ENCODE measurements at regions not wholly inside any gene's neighbourhood (a gene's known extent, or its start where the extent isn't known, plus 50 kb on each side); places are given as distances from the start of the nearest gene placed in this dataset.

DNA sequence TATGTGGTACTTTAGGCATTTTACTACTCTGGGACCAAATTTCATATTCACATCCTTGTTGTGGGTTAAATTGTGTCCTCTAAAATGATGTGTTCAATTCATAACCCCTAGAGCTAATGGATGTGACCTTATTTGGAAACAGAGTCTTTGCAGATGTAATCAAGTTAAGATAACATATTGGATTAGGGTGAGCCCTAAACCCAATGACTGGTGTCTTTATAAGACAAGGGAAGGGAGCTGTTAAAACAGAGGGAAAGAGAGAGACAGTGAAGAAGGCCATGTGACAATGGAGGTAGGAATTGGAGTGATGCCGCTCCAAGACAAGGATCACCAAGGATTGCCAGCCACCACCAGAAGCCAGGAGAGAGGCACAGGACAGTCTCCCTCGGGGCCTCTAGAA is 220.0 kb downstream of the ADGRG6 start:
- Histone ChIP-seq H3K36me3 (no peaks in the 10 kb centered on the region), H3K27me3 (no peaks in the 10 kb centered on the region), H3K4me1 (ENCODE audit: control insufficient read depth in 1 of 2, insufficient read depth in 1 of 2, low read depth in 1 of 2, low read length in 1 of 2) (no peaks in the 10 kb centered on the region), H3K9me3 (no peaks in the 10 kb centered on the region), H3K4me3 (ENCODE audit: low read depth in 1 of 2, low read length in 1 of 2) (no peak overlapping the region), H3K27ac (no peak overlapping the region)
- TF ChIP-seq, protein P1, sequence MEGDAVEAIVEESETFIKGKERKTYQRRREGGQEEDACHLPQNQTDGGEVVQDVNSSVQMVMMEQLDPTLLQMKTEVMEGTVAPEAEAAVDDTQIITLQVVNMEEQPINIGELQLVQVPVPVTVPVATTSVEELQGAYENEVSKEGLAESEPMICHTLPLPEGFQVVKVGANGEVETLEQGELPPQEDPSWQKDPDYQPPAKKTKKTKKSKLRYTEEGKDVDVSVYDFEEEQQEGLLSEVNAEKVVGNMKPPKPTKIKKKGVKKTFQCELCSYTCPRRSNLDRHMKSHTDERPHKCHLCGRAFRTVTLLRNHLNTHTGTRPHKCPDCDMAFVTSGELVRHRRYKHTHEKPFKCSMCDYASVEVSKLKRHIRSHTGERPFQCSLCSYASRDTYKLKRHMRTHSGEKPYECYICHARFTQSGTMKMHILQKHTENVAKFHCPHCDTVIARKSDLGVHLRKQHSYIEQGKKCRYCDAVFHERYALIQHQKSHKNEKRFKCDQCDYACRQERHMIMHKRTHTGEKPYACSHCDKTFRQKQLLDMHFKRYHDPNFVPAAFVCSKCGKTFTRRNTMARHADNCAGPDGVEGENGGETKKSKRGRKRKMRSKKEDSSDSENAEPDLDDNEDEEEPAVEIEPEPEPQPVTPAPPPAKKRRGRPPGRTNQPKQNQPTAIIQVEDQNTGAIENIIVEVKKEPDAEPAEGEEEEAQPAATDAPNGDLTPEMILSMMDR (IDR thresholded peaks at IDR 0.05): no peak

DNA sequence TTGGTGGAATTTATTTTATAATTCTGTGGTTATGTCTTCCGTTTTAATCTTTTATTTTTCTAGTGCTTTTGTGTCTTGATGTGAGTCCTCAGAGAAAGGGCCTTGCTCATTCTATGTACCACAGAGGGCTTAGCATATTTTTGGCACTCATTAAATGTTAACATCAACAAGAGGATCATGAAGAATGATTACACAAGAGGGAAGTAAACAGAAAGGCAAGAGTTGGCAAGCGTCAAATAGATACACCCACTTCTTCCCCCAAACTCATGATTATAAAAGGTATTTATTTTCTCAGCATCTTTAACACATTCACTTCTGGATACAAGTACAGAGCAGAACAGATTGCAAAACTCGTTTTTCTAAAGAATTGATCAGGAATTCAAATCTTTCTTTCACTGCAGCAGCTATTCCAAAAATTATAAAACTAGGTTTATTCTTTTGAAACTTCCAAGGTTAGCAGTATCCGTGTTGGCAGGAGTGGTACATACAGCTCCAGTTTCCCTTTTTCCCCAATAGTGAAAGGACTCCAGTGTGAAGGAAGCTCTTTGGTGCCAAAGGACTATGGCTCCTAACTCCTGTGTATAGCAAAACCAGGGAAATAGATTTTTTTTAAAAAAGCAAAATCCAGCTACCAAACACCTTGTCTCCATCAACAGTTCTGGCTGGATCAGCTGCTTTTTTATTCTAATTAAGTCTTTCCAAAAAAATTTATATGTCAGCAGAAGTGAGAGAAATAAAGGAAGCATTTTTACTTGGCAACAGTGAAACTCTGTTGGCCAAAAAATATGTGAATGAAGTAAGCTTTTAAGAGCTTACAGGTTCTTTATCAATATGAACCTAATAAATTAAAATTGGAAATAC is 221.9 kb downstream of the ADGRG6 start:
- Histone ChIP-seq H3K27ac (no peak overlapping the region), H3K4me3 (ENCODE audit: low read depth in 1 of 2, low read length in 1 of 2) (no peak overlapping the region), H3K27me3 (no peaks in the 10 kb centered on the region), H3K36me3 (no peaks in the 10 kb centered on the region), H3K4me1 (ENCODE audit: control insufficient read depth in 1 of 2, insufficient read depth in 1 of 2, low read depth in 1 of 2, low read length in 1 of 2) (no peaks in the 10 kb centered on the region), H3K9me3 (no peaks in the 10 kb centered on the region)
- TF ChIP-seq, protein P1 (IDR thresholded peaks at IDR 0.05): no peak

DNA sequence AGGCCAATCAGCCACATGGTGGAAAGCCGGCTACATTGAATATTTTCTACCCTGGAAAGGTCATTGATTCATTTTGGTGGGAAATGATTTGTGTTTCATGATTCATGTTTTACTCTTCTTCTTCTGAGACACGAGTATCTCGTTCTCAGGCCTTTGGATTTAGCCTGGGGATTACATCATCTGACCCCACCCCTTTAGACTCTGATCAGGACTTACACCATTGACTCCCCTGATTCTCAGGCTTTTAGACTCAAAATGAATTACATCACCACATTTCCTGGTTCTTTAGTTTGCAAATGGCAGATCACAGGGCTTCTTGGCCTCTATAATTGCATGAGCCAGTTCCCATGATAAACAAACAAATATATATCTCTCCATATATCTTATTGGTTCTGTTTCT is 228.8 kb downstream of the ADGRG6 start:
- Histone ChIP-seq H3K27ac (no peak overlapping the region), H3K27me3 (no peaks in the 10 kb centered on the region), H3K4me3 (ENCODE audit: low read depth in 1 of 2, low read length in 1 of 2) (no peak overlapping the region), H3K36me3 (no peaks in the 10 kb centered on the region), H3K4me1 (ENCODE audit: control insufficient read depth in 1 of 2, insufficient read depth in 1 of 2, low read depth in 1 of 2, low read length in 1 of 2) (no peaks in the 10 kb centered on the region), H3K9me3 (no peaks in the 10 kb centered on the region)
- TF ChIP-seq, protein P1 (IDR thresholded peaks at IDR 0.05): no peak

DNA sequence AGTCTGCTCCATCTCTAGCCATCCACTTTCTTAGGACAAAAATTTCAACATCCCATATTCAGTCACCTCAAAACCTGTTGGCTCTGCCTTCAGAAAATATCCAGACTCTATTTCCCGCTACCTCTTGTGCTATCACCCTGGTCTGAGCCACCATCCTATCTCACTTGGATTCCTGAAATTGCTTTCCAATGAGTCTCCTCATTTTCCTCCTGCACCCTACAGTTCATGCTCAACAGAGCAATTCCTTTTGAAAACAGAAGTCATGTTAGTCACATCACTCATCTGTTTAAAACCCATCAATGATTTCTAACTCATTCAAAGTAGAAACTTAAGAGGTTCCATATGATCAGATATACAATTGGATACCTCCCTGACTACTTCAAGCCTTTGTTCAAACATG is 229.9 kb downstream of the ADGRG6 start:
- TF ChIP-seq, protein P1 (IDR thresholded peaks at IDR 0.05): no peak
- Histone ChIP-seq H3K4me1 (ENCODE audit: control insufficient read depth in 1 of 2, insufficient read depth in 1 of 2, low read depth in 1 of 2, low read length in 1 of 2) (no peaks in the 10 kb centered on the region), H3K27me3 (no peaks in the 10 kb centered on the region), H3K4me3 (ENCODE audit: low read depth in 1 of 2, low read length in 1 of 2) (no peak overlapping the region), H3K36me3 (no peaks in the 10 kb centered on the region), H3K9me3 (no peaks in the 10 kb centered on the region), H3K27ac (no peak overlapping the region)

DNA sequence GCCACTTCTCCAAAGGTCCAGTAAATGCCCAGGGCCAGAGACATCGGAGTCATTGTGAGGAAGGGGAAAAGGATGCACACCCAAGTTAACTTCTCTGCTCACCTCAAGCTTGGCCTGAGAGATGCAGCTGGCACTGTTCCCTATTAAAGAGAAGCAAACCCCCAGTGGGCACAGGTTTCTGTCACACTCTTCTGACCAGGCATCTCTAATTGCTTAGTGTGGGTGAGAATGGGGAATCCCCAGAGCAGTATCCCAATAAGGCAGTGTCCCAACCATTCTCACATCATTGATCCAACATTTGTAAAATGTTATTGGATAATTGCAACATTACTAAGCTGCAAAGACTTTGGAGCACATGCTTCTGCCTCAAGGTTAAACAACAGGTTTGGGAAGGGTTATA is 232.3 kb downstream of the ADGRG6 start:
- Histone ChIP-seq H3K4me3 (ENCODE audit: low read depth in 1 of 2, low read length in 1 of 2) (no peak overlapping the region), H3K27me3 (no peaks in the 10 kb centered on the region)
- TF ChIP-seq, protein P1 (IDR thresholded peaks at IDR 0.05): no peak

More for the DNA sequence above, 232.3 kb downstream of the ADGRG6 start:
- Histone ChIP-seq H3K27ac (no peak overlapping the region), H3K36me3 (no peaks in the 10 kb centered on the region), H3K9me3 (no peaks in the 10 kb centered on the region), H3K4me1 (ENCODE audit: control insufficient read depth in 1 of 2, insufficient read depth in 1 of 2, low read depth in 1 of 2, low read length in 1 of 2) (no peaks in the 10 kb centered on the region)
